HepG2 (cell line): ENCODE measurements at regions not wholly inside any gene's neighbourhood (a gene's known extent, or its start where the extent isn't known, plus 50 kb on each side); places are given as distances from the start of the nearest gene placed in this dataset.

Source experiments
- CTCF ChIP-seq: sonication (generic); formaldehyde crosslinking; IDR thresholded peaks from 2 replicates; pipeline ENCODE4 v1.5.0; 2020; ENCODE audit warnings: mild to moderate bottlenecking, missing genetic modification reagents, moderate library complexity
- FOXP4 ChIP-seq: sonication (generic); formaldehyde crosslinking; IDR thresholded peaks from 2 replicates; pipeline ENCODE4 v1.4.0; 2020; ENCODE audit warnings: missing genetic modification reagents
- GATAD1 ChIP-seq: IDR thresholded peaks from 2 replicates; pipeline ENCODE4 v1.6.1; 2016; ENCODE audit warnings: missing genetic modification reagents, missing compliant biosample characterization
- MAF1 ChIP-seq: sonication (generic); formaldehyde crosslinking; IDR thresholded peaks from 2 replicates; pipeline ENCODE4 v1.5.0; 2020; ENCODE audit warnings: missing genetic modification reagents, borderline replicate concordance
- MAFK ChIP-seq, 2 experiments: IDR thresholded peaks in 1 of 2; conservative IDR thresholded peaks in 1 of 2; 2 replicates each; pipeline ENCODE4 v1.6.1; 2011; ENCODE audit warnings: improper control_type of control experiment in 2 of 2, low read length in 2 of 2
- MXI1 ChIP-seq: IDR thresholded peaks from 3 replicates; pipeline ENCODE4 v1.6.1; 2012; ENCODE audit warnings: low read depth, low read length, inconsistent platforms, borderline replicate concordance
- POLR2A ChIP-seq, 2 experiments: IDR thresholded peaks; 2 replicates each; pipeline ENCODE4 v1.6.1; 2011; ENCODE audit warnings: low read depth in 2 of 2, low read length in 2 of 2, mild to moderate bottlenecking in 1 of 2, moderate library complexity in 1 of 2; ENCODE audit not compliant: insufficient read depth in 1 of 2
- TAF1 ChIP-seq: sonication (generic); formaldehyde crosslinking; IDR thresholded peaks from 2 replicates; pipeline ENCODE4 v1.4.0; 2020; ENCODE audit warnings: missing genetic modification reagents
- ZSCAN22 ChIP-seq: sonication (generic); formaldehyde crosslinking; IDR thresholded peaks from 2 replicates; pipeline ENCODE4 v1.4.0; 2020; ENCODE audit warnings: mild to moderate bottlenecking, missing genetic modification reagents

- TF ChIP-seq MXI1 (no peak), CTCF (no peak), POLR2A (IDR thresholded peaks at IDR 0.05; ENCODE audit: insufficient read depth in 1 of 2, low read depth in 2 of 2, low read length in 2 of 2) (no peak), GATAD1 (CRISPR knock-in tag) (no peak), MAFK (conservative IDR thresholded peaks at IDR 0.05 in 1 of 2, IDR thresholded peaks at IDR 0.05 in 1 of 2; ENCODE audit: low read length in 2 of 2) (no peak), ZSCAN22 (CRISPR knock-in tag) (no peak), MAF1 (CRISPR knock-in tag) (no peak), TAF1 (CRISPR knock-in tag) (no peak), FOXP4 (CRISPR knock-in tag) (no peak)
Measured at GRCh38 chr12:19052689-19053088, 76.8 kb upstream of the PLEKHA5 start.
